ENCODE measurements at regions not wholly inside any gene's neighbourhood (a gene's known extent, or its start where the extent isn't known, plus 50 kb on each side); places are given as distances from the start of the nearest gene placed in this dataset.
A peak's percentile ranks its signal among the peaks of the same experiment; 100 is the strongest.

- no peak overlapping the region for H3K4me3 ChIP-seq (ENCODE audit: low read length)
- no peak for DNase-seq (ENCODE audit: low read depth)
- TF ChIP-seq CTCF (IDR thresholded peaks at IDR 0.05; ENCODE audit: insufficient read depth, low read depth, low read length, missing control alignments): no peak
Measured at GRCh38 chr3:187963003-187963676, 190.8 kb upstream of the LPP start.

DNA sequence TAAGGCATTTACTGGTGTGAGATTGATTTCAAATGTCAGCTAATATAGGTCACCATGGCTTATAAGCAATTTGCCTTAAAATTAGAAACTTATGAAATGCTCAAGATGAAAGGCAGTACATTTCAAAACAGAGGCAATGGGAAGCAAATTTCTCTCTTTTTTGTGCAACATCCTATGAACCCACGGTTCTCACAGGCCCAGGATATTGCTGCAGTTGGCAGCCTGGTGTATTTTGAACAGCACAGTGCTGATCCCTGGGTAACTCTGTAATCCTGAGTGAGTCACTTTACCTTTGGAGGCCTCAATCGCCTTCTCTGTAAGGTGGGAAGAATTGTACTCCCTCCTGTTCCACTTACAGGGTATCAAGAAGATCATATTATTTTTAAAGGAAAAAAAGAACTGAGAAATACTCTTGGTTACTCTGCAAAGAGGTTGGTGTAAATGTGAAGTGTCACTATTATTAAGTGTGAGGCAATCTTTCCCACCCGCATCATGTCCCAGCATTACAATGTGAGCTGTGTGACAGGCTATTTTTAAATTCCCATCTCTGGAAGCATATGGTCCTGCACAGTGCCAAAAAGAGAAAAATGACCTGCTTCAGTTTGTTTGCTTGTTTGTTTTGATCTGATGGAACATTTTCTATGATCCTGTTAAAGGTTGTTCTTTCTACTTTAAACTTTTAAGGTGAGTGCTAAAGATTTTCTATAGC lies 190.1 kb upstream of the LPP start:
- no peak overlapping the region for H3K4me3 ChIP-seq (ENCODE audit: low read length)
- DNase-seq (ENCODE audit: low read depth): no peak

DNA sequence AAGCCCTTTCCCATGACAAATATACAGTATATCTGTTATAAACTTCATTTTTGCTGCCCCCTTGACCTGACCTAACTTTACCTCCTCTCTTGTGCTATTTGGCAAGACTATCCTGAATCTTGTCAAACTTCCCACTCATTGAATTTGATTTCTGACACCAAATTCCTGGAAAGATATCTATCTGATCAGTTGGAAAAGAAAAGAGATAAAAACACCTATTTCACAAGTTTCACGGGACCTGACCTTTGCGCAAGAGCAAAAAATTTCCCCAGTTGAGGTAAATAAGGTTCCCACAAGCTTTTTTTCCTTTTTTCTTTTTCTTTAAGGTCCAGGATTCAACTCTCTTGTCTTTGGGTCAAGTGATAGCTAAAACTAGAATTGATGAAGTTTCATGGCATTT lies 189.2 kb upstream of the LPP start:
- no peak overlapping the region for H3K4me3 ChIP-seq (ENCODE audit: low read length)
- no peak for DNase-seq (ENCODE audit: low read depth)
- no peak for TF ChIP-seq CTCF (IDR thresholded peaks at IDR 0.05; ENCODE audit: insufficient read depth, low read depth, low read length, missing control alignments)

More for the DNA sequence above, 190.1 kb upstream of the LPP start:
- no peak for TF ChIP-seq CTCF (IDR thresholded peaks at IDR 0.05; ENCODE audit: insufficient read depth, low read depth, low read length, missing control alignments)

DNA sequence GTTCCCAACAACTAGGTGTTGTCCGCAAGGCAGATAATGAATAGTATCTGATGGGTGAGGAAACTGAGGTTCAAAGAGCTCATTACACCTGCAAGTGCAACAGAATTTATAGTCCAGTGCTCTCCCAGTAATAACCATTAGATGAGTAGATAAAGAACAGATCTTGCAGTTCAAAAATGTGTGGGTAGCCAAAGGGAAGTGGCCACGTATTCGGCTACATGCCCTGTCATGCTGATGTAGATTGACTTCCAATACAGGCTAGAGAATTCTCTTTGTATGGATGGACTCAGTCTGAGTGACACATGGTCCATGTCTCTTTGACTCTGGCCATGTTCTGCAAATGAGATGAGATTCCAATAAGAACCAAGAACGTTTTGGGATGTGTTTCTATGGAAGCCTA lies 187.9 kb upstream of the LPP start:
- peak; percentile 12 for DNase-seq (ENCODE audit: low read depth)
- TF ChIP-seq CTCF (IDR thresholded peaks at IDR 0.05; ENCODE audit: insufficient read depth, low read depth, low read length, missing control alignments): no peak
- no peak overlapping the region for H3K4me3 ChIP-seq (ENCODE audit: low read length)

- no peak for DNase-seq (ENCODE audit: low read depth)
- no peak for TF ChIP-seq CTCF (IDR thresholded peaks at IDR 0.05; ENCODE audit: insufficient read depth, low read depth, low read length, missing control alignments)
- no peak overlapping the region for H3K4me3 ChIP-seq (ENCODE audit: low read length)
Measured at GRCh38 chr3:187966636-187967406, 187.1 kb upstream of the LPP start.

GRCh38 chr3:187967993-187968392 lies 186.0 kb upstream of the LPP start:
- TF ChIP-seq CTCF (IDR thresholded peaks at IDR 0.05; ENCODE audit: insufficient read depth, low read depth, low read length, missing control alignments): no peak
- peak; percentile 39 for DNase-seq (ENCODE audit: low read depth)

More at GRCh38 chr3:187967993-187968392, 186.0 kb upstream of the LPP start:
- H3K4me3 ChIP-seq (ENCODE audit: low read length): no peak overlapping the region
